Karpas-422 (cell line): ENCODE measurements at regions not wholly inside any gene's neighbourhood (a gene's known extent, or its start where the extent isn't known, plus 50 kb on each side); places are given as distances from the start of the nearest gene placed in this dataset.
"Not testable (repeated sequence)": the region's sequence is repeated elsewhere in the genome, so short reads cannot be mapped to it uniquely, and the experiment has no call there.

ENCODE experiments used
- DNase-seq: peaks from one replicate; pipeline ENCODE4 v3.0.0-alpha.2; 2015
- H2AFZ ChIP-seq: fragments of 200-600 bp; sonication (generic); 2 replicates; pipeline ENCODE4 v1.6.1; 2014; ENCODE audit warnings: antibody characterized with exemption, low read length, mixed read lengths
- H3K27ac ChIP-seq: fragments of 200-600 bp; sonication (generic); 2 replicates; pipeline ENCODE4 v1.5.1; 2014; ENCODE audit warnings: mild to moderate bottlenecking, low read length, moderate library complexity
- H3K27me3 ChIP-seq: fragments of 200-600 bp; sonication (generic); 2 replicates; pipeline ENCODE4 v1.6.1; 2014; ENCODE audit warnings: low read length, mixed read lengths
- H3K36me3 ChIP-seq: fragments of 200-600 bp; sonication (generic); 2 replicates; pipeline ENCODE4 v1.6.1; 2014; ENCODE audit warnings: low read length, mixed read lengths; ENCODE audit not compliant: insufficient read depth
- H3K4me1 ChIP-seq: fragments of 200-600 bp; sonication (generic); 2 replicates; pipeline ENCODE4 v1.6.1; 2014; ENCODE audit warnings: mild to moderate bottlenecking, low read length, mixed read lengths
- H3K4me2 ChIP-seq: fragments of 200-600 bp; sonication (generic); 2 replicates; pipeline ENCODE4 v1.6.1; 2014; ENCODE audit warnings: low read length, low read depth, mild to moderate bottlenecking; ENCODE audit not compliant: poor library complexity, severe bottlenecking
- H3K4me3 ChIP-seq: fragments of 200-600 bp; sonication (generic); 2 replicates; pipeline ENCODE4 v1.5.1; 2014; ENCODE audit warnings: mild to moderate bottlenecking, antibody characterized with exemption, low read length, mixed read lengths
- H3K79me2 ChIP-seq: fragments of 200-600 bp; sonication (generic); 2 replicates; pipeline ENCODE4 v1.6.1; 2014; ENCODE audit warnings: mild to moderate bottlenecking, low read length, mixed read lengths
- H3K9ac ChIP-seq: fragments of 200-600 bp; sonication (generic); 2 replicates; pipeline ENCODE4 v1.6.0; 2014; ENCODE audit warnings: low read length
- H3K9me2 ChIP-seq: fragments of 200-600 bp; sonication (generic), shearing (Covaris generic); replicated peaks from 2 replicates; pipeline ENCODE4 v1.6.0; 2014; ENCODE audit warnings: mild to moderate bottlenecking, low read length, moderate library complexity; ENCODE audit not compliant: insufficient read depth
- H3K9me3 ChIP-seq: fragments of 300-700, 200-600 bp; sonication (generic); 2 replicates; pipeline ENCODE4 v1.6.1; 2014; ENCODE audit warnings: low read length, mixed read lengths
- H4K20me1 ChIP-seq: fragments of 200-600 bp; sonication (generic); 2 replicates; pipeline ENCODE4 v1.6.1; 2014; ENCODE audit warnings: mild to moderate bottlenecking, antibody characterized with exemption, low read length, low read depth; ENCODE audit not compliant: insufficient read depth

DNA sequence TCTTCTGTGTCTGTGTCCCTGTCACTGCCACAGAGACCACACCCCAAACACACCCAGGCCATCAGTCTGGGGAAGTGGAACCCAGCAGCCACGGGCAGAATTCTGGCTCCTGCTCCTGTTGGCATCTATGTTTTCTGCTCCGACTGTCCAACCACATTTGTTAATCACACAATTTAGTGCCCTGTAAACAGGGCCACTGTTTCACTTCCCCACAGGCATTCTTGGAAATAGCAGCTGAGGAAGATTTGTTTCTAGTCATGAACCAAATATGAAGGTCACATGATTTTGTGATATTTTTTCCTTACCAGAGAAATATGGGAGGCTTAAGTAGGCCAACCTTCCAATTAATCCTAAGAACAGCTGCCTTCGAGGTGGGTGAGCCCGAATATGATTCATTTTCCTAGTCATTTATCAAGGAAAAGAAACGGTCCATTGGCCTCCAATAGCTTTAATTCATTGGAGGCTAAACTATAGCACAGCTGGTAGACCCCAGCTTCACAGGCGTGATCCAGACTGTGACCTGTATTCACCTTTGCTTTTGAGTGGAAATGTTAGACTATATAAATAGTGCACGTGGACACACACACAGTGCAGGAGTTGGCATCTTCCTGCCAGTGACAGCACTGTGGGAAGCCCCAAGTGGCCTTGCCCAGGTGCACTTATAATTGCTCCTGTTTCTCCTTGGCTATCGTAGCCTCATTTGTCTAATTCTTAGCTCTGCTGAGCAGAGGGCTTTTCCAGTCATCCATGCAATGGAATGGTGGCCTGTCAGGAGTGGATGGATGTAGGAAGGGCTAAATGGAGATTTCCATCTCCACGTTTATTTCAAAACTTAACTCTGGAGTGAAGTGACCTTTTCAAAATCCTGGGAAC is 267.9 kb downstream of the LPIN1 start:
- Histone ChIP-seq H3K9me2 (no peaks in the 10 kb centered on the region), H3K79me2 (no peaks in the 10 kb centered on the region), H3K27ac (no peak overlapping the region), H3K27me3 (no peaks in the 10 kb centered on the region), H3K4me3 (no peak overlapping the region), H3K9ac (no peak overlapping the region), H3K4me2 (no peak overlapping the region), H2AFZ (no peak overlapping the region), H3K4me1 (peaks cover 61% of the 10 kb centered on the region), H3K9me3 (no peaks in the 10 kb centered on the region; the same call in 1 of the 2 replicates), H4K20me1 (no peaks in the 10 kb centered on the region), H3K36me3 (no peaks in the 10 kb centered on the region; the same call in 1 of the 2 replicates)
- no peak for DNase-seq

- no peaks in the 10 kb centered on the region for H3K27me3 ChIP-seq
- H3K36me3 ChIP-seq = peaks cover 9% of the 10 kb centered on the region; the same call in 1 of the 2 replicates
- H3K27ac ChIP-seq = no peak overlapping the region
- peaks cover 14% of the 10 kb centered on the region for H3K9me3 ChIP-seq
- H3K9me2 ChIP-seq = no peaks in the 10 kb centered on the region
- H3K79me2 ChIP-seq = no peaks in the 10 kb centered on the region
- H3K4me1 ChIP-seq = peaks cover 45% of the 10 kb centered on the region
- DNase-seq = no peak
- H4K20me1 ChIP-seq = no peaks in the 10 kb centered on the region
- no peak overlapping the region for H2AFZ ChIP-seq
- no peak overlapping the region for H3K4me2 ChIP-seq
- H3K4me3 ChIP-seq = no peak overlapping the region
- H3K9ac ChIP-seq = no peak overlapping the region
These were observed 271.2 kb downstream of the LPIN1 start for GRCh38 chr2:12017499-12018157.

- peak overlapping the region; percentile 43; the same call in 1 of the 2 replicates for H2AFZ ChIP-seq
- H3K4me2 ChIP-seq = not testable (repeated sequence)
- DNase-seq = peak; percentile 67
These were observed 272.3 kb downstream of the LPIN1 start for GRCh38 chr2:12018726-12019125.

GRCh38 chr2:12020833-12021469 is 274.5 kb downstream of the LPIN1 start:
- no peaks in the 10 kb centered on the region for H3K79me2 ChIP-seq
- H3K9ac ChIP-seq = no peak overlapping the region
- no peaks in the 10 kb centered on the region for H3K9me2 ChIP-seq
- no peaks in the 10 kb centered on the region for H4K20me1 ChIP-seq
- H3K4me3 ChIP-seq = no peak overlapping the region
- H3K4me1 ChIP-seq = peaks cover 21% of the 10 kb centered on the region
- no peaks in the 10 kb centered on the region for H3K27me3 ChIP-seq
- no peak for DNase-seq
- no peak overlapping the region for H3K4me2 ChIP-seq
- no peak overlapping the region for H3K27ac ChIP-seq
- H3K9me3 ChIP-seq = peaks cover 14% of the 10 kb centered on the region
- H2AFZ ChIP-seq = no peak overlapping the region
- H3K36me3 ChIP-seq = peaks cover 9% of the 10 kb centered on the region; the same call in 1 of the 2 replicates

More at GRCh38 chr2:12018726-12019125, 272.3 kb downstream of the LPIN1 start:
- not testable (repeated sequence) for H3K27ac ChIP-seq, H3K79me2 ChIP-seq, H3K36me3 ChIP-seq, H3K27me3 ChIP-seq, H3K9ac ChIP-seq, H3K9me2 ChIP-seq, H3K4me3 ChIP-seq, H4K20me1 ChIP-seq
- peaks cover 35% of the 10 kb centered on the region for H3K4me1 ChIP-seq
- H3K9me3 ChIP-seq = peaks cover 14% of the 10 kb centered on the region

- H3K36me3 ChIP-seq, H3K4me3 ChIP-seq, H3K27me3 ChIP-seq, H4K20me1 ChIP-seq, DNase-seq, H3K79me2 ChIP-seq, H2AFZ ChIP-seq, H3K9me2 ChIP-seq, H3K27ac ChIP-seq, H3K9ac ChIP-seq, H3K4me2 ChIP-seq: not testable (repeated sequence)
- Histone ChIP-seq H3K9me3 (peaks cover 14% of the 10 kb centered on the region), H3K4me1 (peaks cover 13% of the 10 kb centered on the region)
These were observed 277.9 kb downstream of the LPIN1 start for GRCh38 chr2:12024197-12024907.

DNA sequence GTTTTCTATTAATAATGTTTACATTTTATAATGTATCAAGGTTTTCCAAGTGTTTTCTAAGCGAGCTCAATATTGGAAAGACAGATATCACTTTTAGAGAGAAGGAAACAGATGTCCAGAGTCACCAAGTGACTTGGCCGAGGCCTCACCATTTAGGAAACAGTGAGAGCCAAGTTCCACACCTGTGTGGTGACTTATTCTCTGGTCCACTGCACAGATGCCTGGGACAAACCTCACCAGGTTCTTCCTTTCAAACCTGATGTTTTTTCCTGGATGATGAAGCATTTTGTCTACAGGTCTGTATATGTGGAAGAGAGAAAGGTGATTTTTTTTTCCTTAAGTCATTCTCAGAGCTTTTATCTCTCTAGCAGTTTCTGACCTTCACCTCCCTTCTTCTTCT is 280.7 kb downstream of the LPIN1 start:
- H3K4me3 ChIP-seq = no peak overlapping the region
- no peaks in the 10 kb centered on the region for H3K9me2 ChIP-seq
- H3K36me3 ChIP-seq = no peaks in the 10 kb centered on the region
- peaks cover 26% of the 10 kb centered on the region for H3K4me1 ChIP-seq
- no peaks in the 10 kb centered on the region; the same call in 1 of the 2 replicates for H3K9me3 ChIP-seq
- no peaks in the 10 kb centered on the region for H3K79me2 ChIP-seq
- H3K9ac ChIP-seq = no peak overlapping the region
- peak overlapping the region; percentile 32; the same call in 1 of the 2 replicates for H2AFZ ChIP-seq
- H3K4me2 ChIP-seq = no peak overlapping the region
- H3K27ac ChIP-seq = peak overlapping the region; percentile 36
- DNase-seq = no peak
- no peaks in the 10 kb centered on the region for H4K20me1 ChIP-seq
- H3K27me3 ChIP-seq = no peaks in the 10 kb centered on the region

- H3K36me3 ChIP-seq = no peaks in the 10 kb centered on the region
- DNase-seq = peak; percentile 96
- H3K27me3 ChIP-seq = no peaks in the 10 kb centered on the region
- peaks cover 69% of the 10 kb centered on the region for H3K4me1 ChIP-seq
- H2AFZ ChIP-seq = no peak overlapping the region
- 0 out of 2 replicates have a peak overlapping the region, but pooled peaks have one; percentile 19 for H3K4me3 ChIP-seq
- no peaks in the 10 kb centered on the region for H3K9me3 ChIP-seq
- H3K9me2 ChIP-seq = no peaks in the 10 kb centered on the region
- no peaks in the 10 kb centered on the region for H3K79me2 ChIP-seq
- H3K27ac ChIP-seq = peak overlapping the region; percentile 99
- peak overlapping the region; percentile 72 for H3K9ac ChIP-seq
- peak overlapping the region; percentile 65 for H3K4me2 ChIP-seq
- no peaks in the 10 kb centered on the region for H4K20me1 ChIP-seq
These were observed 285.4 kb downstream of the LPIN1 start for GRCh38 chr2:12031866-12032265.
